GM12878 (cell line): ENCODE measurements at regions not wholly inside any gene's neighbourhood (a gene's known extent, or its start where the extent isn't known, plus 50 kb on each side); places are given as distances from the start of the nearest gene placed in this dataset.

Experiments
- CUX1 ChIP-seq: IDR thresholded peaks from 2 replicates; pipeline ENCODE4 v1.6.1; 2012; ENCODE audit warnings: improper control_type of control experiment, low read depth, low read length; ENCODE audit not compliant: insufficient replicate concordance
- NFYB ChIP-seq: IDR thresholded peaks from 2 replicates; pipeline ENCODE4 v1.6.1; 2011; ENCODE audit warnings: low read depth, mild to moderate bottlenecking, low read length, improper control_type of control experiment, moderate library complexity; ENCODE audit not compliant: insufficient read depth
- RAD21 ChIP-seq: IDR thresholded peaks from 2 replicates; pipeline ENCODE4 v1.6.1; 2011; ENCODE audit warnings: mild to moderate bottlenecking, low read depth, low read length, moderate library complexity; ENCODE audit not compliant: insufficient read depth
- STAT3 ChIP-seq: IDR thresholded peaks from 2 replicates; pipeline ENCODE4 v1.6.1; 2011; ENCODE audit warnings: low read depth, low read length, improper control_type of control experiment
- TF ChIP-seq, protein P1 (sequence below): IDR thresholded peaks from 2 replicates; pipeline ENCODE4 v1.6.1; 2012; ENCODE audit warnings: low read depth, low read length, improper control_type of control experiment
- TF ChIP-seq, protein P2 (sequence below): fragments of 450-650 bp; conservative IDR thresholded peaks from 2 replicates; pipeline ENCODE4 v1.6.1; 2017; ENCODE audit warnings: mild to moderate bottlenecking, moderate library complexity

- TF ChIP-seq CUX1 (no peak), STAT3 (no peak), RAD21 (no peak), NFYB (no peak)
- TF ChIP-seq, protein P1, sequence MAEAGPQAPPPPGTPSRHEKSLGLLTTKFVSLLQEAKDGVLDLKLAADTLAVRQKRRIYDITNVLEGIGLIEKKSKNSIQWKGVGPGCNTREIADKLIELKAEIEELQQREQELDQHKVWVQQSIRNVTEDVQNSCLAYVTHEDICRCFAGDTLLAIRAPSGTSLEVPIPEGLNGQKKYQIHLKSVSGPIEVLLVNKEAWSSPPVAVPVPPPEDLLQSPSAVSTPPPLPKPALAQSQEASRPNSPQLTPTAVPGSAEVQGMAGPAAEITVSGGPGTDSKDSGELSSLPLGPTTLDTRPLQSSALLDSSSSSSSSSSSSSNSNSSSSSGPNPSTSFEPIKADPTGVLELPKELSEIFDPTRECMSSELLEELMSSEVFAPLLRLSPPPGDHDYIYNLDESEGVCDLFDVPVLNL, result no peak
- TF ChIP-seq, protein P2, sequence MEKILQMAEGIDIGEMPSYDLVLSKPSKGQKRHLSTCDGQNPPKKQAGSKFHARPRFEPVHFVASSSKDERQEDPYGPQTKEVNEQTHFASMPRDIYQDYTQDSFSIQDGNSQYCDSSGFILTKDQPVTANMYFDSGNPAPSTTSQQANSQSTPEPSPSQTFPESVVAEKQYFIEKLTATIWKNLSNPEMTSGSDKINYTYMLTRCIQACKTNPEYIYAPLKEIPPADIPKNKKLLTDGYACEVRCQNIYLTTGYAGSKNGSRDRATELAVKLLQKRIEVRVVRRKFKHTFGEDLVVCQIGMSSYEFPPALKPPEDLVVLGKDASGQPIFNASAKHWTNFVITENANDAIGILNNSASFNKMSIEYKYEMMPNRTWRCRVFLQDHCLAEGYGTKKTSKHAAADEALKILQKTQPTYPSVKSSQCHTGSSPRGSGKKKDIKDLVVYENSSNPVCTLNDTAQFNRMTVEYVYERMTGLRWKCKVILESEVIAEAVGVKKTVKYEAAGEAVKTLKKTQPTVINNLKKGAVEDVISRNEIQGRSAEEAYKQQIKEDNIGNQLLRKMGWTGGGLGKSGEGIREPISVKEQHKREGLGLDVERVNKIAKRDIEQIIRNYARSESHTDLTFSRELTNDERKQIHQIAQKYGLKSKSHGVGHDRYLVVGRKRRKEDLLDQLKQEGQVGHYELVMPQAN, result no peak
These were observed 190.8 kb upstream of the PRKCQ start (continued) for GRCh38 chr10:6770846-6771245.
